DMS 273 treated with DMSO at 0.1 percent for 48 hours (cell line): ENCODE measurements at regions not wholly inside any gene's neighbourhood (a gene's known extent, or its start where the extent isn't known, plus 50 kb on each side); places are given as distances from the start of the nearest gene placed in this dataset.
"Not testable (repeated sequence)": the region's sequence is repeated elsewhere in the genome, so short reads cannot be mapped to it uniquely, and the experiment has no call there.

Experiments used
- DNase-seq: peaks from one replicate; lab custom pipeline; 2025; lab: John Stamatoyannopoulos, UW

DNA sequence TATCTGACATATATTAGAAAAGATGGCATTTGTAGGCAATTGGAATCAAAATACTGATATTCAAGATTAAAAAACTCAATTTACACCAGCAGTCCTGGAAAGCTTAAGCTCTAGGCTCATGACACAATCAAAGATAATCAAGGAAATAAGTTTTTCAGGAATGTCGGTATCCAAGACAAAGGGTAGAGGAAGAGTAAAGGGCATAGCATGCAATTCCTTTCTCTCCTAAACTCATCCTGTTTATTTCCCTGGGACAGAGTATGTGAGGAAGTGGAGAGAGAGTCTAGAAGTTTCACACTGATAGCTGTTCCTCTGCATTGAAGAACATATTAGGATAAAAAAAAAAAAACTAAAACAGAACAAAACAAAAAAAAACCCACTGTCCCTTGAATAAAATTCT lies 2452.1 kb downstream of the PCDH9 start:
- no peak for DNase-seq

DNA sequence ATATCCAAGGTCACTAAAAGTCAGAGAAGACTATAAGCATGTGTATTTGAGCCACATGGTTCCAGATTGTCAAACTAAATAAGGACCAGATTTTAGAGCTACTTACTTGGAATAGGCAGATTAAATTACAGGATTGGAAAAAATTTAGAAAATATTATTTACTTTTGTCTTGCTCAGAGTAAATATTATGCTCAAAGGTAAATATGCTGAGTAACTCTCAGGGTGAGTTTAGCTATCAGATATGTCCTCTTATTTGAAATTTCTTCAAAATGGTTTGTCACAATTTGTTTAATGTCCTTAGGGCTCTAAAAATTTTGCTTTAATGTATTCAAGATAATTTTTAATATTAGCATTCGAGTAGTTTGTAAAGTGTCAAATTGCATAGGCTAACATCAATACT lies 2455.2 kb downstream of the PCDH9 start:
- DNase-seq = no peak

DNA sequence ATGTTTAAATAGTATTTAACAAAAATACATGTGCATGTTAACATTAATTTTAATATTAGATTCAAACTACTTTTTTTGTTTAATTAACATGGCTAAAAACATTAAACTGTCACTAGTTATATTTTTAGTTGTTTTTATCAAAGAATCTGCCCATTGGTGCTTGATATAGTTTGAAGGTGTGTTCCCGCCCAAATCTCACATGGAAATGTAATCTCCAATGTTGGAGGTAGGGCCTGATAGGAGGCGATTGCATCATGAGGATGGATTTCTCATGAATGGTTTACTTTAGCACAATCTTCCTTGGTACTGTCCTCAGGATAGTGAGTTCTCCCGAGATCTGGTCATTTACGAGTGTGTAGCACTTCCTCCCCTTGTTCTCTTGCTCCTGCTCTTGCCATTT lies 2459.4 kb downstream of the PCDH9 start:
- DNase-seq = no peak

DNA sequence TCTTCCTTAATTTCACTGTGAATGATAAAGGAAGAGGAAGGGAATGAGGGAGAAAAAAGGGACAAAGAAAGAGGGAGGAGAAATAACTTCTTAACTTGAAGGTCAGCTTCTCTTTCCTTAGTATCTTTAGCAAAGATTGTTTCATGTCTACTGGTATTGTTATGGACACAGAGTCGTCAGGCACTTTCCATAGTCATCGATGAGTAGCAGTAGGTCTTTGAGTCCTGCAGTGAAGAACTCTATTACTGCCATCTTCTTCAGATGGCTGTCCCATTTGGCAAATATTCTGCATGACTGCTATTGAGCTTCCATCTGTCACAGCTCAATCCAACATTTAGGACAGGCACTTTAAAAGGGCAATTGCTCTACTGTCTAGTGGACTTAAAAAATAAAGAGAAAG lies 2463.1 kb downstream of the PCDH9 start:
- no peak for DNase-seq

DNA sequence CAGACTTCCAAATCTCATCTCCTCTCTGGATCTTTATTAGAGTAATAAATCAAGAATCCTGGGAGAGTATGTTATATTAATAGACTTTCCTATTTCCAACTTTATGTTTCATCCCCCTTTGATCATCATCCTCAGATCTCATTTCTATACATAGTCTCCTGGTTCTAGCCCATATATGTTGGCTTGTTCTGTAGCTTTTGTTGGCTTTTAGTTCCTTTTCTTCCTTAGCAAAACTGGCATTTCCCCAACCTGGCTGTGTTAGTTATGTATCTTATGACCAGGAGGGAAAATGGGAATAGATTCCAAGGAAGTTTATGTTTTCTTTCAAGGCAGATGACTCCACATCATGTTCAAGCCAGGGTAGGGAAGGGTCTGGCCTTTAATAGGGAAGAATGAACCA lies 2464.5 kb downstream of the PCDH9 start:
- no peak for DNase-seq

DNA sequence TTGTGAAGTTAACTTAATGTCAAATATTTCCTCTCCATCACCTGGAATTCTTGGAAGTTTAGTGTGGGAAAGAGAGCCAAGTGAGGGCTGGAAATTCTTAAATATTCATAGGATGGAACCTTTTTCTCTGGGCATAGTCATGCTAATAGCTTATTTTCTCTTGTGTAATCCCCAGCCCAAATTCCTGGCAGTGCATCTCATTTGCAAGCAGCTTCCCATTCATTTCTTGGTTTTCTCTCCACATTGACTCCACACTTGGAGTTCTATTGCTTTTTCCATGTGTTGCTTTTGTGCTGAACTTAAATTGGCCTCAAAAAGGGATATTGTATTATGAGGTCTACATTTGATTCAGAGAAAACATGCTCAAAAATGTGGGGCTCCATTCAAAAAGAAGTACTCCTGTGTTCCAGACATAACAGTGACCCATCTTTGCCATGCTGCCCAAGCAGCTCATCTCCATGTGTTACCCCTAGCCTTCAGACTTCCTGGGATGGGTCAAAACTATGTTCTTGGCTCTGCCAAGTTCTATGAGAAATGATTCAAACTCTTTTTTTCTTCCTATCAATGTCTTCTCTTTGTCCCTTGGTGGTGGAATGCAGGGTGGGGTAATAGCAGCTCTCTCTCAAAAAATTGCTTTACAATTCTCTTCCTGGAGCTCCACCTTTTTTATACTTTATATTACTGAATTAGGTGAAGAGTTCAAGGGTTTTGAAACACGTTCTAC lies 2471.5 kb downstream of the PCDH9 start:
- no peak for DNase-seq

DNA sequence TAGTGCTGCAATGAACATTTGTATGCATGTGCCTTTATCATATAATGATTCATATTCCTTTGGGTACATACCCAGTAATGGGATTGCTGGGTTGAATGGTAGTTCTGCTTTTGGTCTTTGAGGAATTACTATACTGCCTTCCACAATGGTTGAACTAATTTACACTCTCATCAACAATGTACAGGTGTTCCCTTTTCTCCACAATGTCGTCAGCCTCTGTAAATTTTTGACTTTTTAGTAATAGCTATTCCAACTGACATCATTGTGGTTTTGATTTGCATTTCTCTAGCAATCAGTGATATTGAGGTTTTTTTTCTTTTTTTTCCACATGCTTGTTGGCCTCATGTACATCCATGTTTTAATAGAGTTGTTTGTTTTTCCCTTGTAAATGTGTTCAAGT lies 2473.5 kb downstream of the PCDH9 start:
- no peak for DNase-seq

DNA sequence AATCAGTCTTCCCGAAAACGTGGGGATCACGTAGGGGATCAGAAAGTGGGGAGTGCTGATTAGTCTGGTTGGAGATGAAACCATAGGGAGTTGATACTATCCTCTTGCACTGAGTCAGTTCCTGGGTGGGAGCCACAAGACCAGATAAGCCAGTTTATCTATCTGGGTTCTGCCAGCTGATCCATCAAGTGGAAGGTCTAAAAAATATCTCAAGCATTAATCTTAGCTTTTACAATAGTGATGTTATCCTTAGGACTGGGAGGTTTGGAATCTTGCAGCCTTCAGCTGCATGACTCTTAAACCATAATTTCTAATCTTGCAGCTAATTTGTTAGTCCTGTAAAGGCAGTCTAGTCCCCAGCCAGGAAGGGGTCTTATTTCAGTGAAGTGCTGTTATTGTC lies 2474.2 kb downstream of the PCDH9 start:
- DNase-seq = no peak

DNA sequence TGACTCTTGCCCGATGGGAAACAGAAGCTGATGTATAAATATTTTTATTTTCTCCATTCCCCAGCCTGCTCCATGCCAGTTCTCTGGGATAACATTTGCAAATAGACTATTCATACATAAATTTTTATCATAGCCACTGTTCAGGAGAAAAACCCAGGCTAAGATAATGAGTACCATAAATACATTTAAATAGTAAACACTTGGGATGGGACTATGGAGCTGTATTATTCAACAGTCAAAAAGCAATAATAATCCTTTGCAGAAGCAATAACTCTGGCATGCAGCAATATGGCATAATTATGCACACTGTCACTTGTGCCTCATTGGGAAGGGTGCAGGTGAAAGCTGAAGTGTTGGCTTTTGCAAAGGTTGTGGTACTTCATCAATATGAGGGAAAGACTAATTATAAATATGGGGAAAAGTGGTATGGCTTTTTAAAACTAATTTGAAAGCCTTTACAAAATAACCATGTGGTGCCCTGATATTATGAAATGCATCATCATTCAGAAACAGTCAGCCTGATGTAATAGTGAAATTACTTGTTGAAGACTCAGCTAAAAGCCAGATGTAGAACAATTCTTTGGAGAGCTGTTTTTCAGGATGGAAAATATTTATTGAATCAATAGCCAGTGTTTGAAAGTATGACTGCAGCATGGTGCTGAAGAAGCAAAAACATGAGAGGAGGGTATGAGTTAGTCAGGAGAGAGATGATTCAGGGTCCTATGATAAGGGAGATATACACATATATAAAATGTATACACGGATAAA lies 2476.7 kb downstream of the PCDH9 start:
- DNase-seq = no peak

DNA sequence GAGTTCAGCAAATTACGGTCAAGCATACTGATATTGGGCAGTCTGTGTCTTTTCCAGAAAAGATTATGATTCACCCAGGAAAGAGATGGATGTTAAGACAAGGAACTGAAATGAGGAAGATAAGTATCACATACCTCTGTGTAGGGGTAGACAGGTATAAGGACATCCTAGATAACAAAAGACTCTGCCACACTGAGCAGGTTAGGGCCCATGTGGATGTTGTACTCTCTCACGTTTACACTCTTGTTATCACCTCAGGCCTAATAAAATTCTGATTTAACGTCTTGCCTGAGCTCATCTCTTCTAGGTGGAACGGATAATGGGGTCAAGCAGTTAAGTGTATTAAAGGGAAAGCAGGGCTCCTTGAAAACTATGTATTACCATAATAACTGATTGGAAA lies 2480.8 kb downstream of the PCDH9 start:
- no peak for DNase-seq

DNA sequence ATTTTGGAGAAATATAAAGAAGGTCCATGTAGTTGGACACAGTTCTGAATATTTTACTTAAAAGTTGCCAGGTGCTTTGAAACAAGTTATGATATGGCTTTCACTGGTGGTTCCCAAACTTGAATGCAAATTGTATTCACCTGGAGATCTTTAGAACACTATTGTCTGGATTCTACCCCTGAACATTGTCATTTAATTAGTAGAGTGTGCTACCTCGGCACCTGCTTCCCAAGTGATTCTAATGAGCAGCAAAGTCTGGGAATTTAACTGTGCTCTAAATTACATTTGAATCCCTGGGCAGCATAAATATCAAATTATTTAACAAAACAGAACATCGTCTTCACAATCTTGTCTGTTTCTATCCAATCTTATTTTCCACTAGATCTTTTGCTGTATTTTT lies 2483.3 kb downstream of the PCDH9 start:
- no peak for DNase-seq

DNA sequence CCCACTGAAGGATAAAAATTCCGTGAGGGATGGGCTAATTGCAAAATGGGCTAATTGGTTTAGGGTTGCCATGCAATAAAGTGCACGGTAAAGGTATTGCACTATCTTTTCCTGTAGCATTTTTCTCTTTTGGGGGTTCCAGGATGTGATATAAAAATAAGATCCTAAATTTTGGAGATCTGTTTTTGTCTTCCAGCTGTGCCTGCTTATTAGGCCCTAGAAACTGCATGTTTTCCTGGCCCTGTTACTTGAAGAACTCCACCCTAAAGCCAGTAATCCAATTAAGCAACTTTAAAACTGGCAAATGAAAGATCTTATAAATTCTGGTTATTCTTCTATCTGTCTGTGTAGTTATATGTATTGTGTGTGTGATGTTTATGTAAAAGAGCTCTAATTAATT lies 2489.6 kb downstream of the PCDH9 start:
- no peak for DNase-seq

DNA sequence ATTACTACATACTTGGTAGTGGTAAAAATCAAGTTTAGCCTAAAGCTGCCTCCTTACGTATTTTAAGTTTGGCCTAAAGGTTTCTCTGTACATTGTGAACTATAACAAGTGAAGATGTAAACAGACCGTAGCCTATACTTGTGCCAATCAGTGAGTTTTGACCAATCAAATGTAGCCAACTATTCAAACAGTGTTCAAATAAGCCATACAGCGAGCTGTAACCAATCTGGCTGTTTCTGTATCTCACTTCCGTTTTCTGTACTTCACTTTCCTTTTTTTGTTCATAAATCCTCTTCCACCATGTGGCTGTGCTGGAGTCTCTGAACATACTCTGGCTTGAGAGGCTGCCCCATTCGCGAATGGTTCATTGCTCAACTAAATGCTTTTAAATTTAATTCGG lies 2504.6 kb downstream of the PCDH9 start:
- DNase-seq = no peak

DNA sequence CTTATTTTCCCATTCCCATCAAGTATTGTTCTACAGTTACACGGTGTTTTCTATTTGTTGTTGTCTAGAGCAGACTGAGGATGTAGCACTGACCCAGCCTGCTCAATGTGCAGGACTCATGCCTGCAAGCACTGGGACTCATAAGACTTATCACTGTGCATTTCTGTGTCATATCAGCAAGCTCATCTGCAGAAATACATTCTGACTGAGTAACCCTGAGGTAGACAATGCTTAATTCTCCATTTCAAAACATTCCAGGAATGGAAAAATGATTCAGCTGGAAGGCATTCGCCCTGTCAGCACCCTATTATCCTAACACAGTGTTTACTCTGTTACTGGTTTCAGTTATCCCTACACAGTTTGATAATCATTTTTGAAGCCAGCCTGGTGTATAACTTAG lies 2506.4 kb downstream of the PCDH9 start:
- DNase-seq = no peak

DNA sequence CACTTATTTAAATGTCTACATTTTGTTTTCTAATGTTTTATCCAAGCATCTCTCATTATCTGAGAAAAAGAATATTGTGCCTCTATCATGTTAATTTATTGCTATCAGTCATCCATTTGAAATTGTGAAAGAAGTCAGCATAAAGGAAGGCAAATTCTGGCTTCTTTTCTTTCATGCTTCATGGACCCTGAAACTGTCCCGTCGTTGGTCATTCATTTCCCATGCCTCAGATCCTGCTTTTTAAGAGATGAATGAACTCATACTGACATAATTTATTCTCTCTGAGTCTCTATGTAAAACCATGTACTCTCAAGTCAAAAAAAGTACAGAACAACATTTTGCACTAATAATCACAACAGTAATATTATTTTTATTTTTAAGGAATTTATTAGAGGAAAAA lies 2512.0 kb downstream of the PCDH9 start:
- DNase-seq = no peak

DNA sequence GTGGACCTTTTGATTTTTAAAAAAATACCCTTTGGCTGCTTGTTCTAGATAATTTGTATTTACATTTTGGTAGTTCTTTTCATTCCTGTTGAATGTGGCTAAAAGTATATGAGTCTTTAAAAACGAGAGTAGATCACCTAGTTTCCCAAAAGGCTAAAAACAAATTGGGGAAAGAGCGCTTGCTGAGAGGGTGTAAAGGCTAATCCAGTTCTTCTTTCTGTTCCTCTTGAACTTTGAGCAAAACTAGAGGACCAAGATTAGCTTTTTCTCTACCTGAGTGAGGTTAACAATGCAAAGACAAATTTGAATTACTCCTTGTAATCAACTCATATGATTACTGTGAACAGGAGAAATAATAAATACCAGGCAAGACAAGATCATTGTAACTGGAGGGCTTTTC lies 2513.2 kb downstream of the PCDH9 start:
- no peak for DNase-seq

DNA sequence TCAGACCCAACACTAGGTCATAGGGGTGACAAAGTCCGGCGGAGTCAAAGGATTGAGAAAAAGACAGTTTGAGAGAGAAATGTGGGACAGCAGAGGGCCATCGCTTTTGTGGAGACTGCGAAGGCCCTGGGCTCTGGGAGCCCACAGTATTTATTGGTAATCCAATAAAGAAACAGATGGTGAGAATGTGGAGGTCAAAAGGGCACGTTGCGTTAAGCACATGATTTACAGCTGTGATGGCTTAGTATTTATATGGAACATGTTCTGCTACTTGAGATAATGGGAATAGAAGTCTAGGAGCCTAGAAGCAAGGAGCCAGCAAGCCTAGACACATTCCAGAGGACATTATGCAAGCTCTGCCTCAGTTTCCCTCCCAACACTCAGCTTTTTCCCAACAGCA lies 2521.1 kb downstream of the PCDH9 start:
- no peak for DNase-seq

DNA sequence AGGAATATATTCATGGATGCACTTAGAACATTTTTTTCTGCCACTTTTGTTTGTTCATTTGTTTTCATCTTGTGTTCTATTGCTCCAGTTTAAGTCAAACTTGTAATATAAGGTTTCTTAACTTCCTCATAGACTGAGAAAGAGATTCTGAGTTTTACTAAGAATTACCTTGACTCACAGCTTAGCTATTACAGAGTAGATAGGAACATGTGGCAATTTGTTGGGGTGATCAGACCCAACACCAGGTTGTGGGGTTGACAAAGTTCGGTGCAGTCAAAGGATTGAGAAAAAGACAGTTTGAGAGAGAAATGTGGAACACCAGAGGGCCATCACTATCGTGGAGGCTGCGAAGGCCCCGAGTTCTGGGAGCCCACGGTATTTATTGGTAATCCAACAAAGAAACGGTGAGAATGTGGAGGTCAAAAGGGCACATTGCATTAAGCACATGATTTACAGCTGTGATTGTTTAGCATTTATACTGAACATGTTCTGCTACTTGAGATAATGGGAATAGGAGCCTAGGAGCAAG lies 2526.0 kb downstream of the PCDH9 start:
- DNase-seq = no peak

DNA sequence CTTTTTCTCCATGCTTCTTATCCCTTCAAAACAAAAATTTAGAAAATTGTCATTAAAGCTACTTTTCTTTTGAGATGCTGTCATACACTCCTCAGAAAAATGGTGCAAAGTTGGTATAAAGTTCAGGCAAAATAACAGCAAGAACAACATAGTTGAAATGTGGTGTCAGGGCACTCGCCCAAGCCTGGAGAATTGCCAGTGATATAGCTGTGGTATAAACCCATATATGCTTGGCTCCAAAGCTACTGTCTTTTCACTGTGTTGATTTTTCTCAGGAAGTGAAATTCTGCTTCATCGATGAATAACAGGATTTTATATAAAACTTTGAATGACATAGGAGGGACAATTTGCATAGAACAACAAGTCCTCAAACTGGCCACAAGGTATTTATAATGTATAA lies 2532.9 kb downstream of the PCDH9 start:
- DNase-seq = no peak

DNA sequence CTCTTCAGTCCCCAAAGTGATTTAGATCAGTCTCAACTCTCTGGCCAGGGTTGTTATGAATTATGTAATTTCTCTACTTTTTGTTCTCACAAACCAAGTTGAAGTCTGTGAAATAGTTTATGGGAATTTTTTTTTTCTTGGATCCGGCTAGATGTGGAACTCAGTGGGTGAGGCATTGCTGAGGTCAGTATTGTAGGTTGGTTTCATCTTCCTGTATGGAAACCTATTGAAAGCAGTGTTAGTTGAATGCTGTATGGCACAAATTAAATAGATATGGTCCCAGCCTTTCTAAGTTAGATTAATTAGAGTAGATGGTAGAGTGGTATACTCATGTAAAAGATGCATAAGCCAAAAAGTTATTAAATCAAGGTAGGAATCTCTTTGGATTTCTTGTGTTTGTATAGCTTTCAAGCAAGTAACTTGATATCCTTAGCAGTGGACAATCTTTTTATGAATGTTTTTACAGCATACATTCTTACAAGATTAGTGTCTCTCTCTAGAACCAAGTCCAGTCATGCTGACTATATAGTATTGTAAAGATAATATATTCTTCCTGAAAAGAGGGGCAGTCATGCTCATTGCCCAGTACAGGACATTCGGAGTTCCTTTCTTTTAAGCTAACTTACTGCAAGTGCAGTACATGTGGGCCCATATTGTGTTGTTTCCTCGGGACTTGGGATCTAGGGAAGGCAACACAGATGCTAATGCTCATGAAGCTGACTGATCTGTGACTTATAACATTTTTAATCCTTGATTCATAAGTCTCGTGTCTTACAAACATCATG lies 2541.1 kb downstream of the PCDH9 start:
- DNase-seq = no peak

DNA sequence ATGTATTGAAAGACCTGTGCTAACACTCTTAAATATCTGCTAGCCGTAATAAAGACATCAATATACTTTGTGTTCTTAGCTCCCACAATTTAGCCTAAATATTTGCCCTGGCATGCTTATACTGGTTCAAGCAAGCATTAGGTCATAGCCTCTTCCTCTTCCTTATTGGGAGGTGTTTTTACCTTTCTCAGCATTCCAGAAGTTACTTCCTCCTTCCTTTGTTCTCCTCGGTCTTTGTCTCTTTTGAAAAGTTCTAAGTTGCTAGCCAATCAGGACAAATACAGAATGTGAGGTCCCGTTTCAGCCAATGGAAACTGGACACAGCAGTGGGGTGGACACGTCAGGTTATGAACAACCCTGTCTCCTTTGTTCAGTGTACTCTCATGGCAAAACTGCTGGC lies 2543.6 kb downstream of the PCDH9 start:
- not testable (repeated sequence) for DNase-seq

DNA sequence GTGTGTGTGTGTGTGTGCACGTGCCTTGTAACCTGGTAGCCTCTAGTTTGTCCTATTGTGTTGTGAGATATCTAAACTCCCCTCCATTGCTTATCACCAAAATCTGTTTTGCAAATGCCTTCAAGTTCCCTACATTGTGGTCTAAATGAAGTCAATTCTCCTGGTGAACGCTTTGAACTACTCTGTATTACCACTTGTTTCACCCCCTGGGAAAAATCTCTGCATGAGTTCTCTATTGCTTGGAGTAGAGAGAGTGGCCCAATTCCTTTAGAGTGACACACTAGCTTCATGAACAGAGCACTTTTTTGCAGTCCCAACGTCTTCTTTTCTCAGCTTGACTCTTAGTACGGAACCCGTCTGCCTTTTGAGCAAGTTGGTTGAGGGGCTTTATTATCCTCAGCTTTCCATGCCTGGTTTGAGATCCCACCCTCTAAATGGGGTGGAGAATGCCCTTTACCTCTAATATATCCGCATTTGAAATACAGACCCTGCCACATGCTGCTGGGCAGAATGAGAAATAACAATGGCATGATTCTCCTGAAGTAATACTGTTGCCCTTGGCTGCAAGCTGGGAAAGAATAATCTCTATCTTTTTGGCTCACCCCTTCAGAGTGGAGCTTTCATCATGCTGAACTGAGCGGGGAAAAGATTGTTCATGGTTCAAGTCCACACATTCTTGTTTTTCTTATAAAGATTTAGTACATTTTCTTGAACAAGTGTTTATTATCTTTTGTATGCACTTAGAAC lies 2545.3 kb downstream of the PCDH9 start:
- no peak for DNase-seq
